Esophagus muscularis mucosa (tissue), 4 donors: ENCODE measurements at regions not wholly inside any gene's neighbourhood (a gene's known extent, or its start where the extent isn't known, plus 50 kb on each side); places are given as distances from the start of the nearest gene placed in this dataset.

ENCODE experiments used
- DNase-seq: peaks from one replicate; pipeline ENCODE4 v3.0.0-alpha.2; 2017; ENCODE audit errors: extremely low spot score
- H3K27ac ChIP-seq, 4 donors: fragments of 200-600 bp; sonication (generic); replicated peaks in 1 of 4; 1 replicate in 3 of 4; 2 replicates in 1 of 4; pipeline ENCODE4 v1.5.1; 2016 to 2019; ENCODE audit warnings: mild to moderate bottlenecking in 1 of 4
- H3K27me3 ChIP-seq, 4 donors: fragments of 200-600 bp; sonication (generic); one replicate each; pipeline versions ENCODE4 v1.5.1 to v1.6.0; 2016 to 2019
- H3K36me3 ChIP-seq, 4 donors: fragments of 200-600 bp; sonication (generic); one replicate each; pipeline ENCODE4 v1.5.1; 2016 to 2019
- H3K4me1 ChIP-seq, 4 donors: fragments of 200-600 bp; sonication (generic); one replicate each; pipeline ENCODE4 v1.5.1; 2016 to 2019
- H3K4me3 ChIP-seq, 4 donors: fragments of 200-600 bp; sonication (generic); 1 replicate in 2 of 4; 2 replicates in 2 of 4; pipeline ENCODE4 v1.5.1; 2016 to 2019; ENCODE audit warnings: mild to moderate bottlenecking in 4 of 4, moderate library complexity in 1 of 4
- H3K9me3 ChIP-seq, 4 donors: fragments of 200-600 bp; sonication (generic); 1 replicate in 3 of 4; 2 replicates in 1 of 4; pipeline ENCODE4 v1.5.1; 2016 to 2019
- EP300 ChIP-seq: sonication (generic); formaldehyde crosslinking; IDR thresholded peaks from one replicate; pipeline ENCODE4 v1.6.1; 2017; ENCODE audit warnings: antibody characterized with exemption
- POLR2A ChIP-seq: fragments of 450-650 bp; IDR thresholded peaks from one replicate; pipeline ENCODE4 v1.6.1; 2017; ENCODE audit warnings: antibody characterized with exemption, moderate library complexity, mild to moderate bottlenecking, low read depth
- POLR2AphosphoS5 ChIP-seq, 2 donors: sonication (generic); formaldehyde crosslinking; IDR thresholded peaks; one replicate each; pipeline ENCODE4 v1.6.1; 2017; ENCODE audit warnings: antibody characterized with exemption in 2 of 2
- WGBS: methylation state at CpG from one replicate; pipeline ENCODE4 v1.1.5; 2018; 5-methylcytosine and 5-hydroxymethylcytosine counted together
- intact Hi-C: fragments of 100-400 bp; cut with DNase I; formaldehyde crosslinking; loops from one replicate; pipeline ENCODE4 v1.15.1; 2023
- TF ChIP-seq, protein P1 (sequence below), 3 experiments: fragments of 200-600 bp in 2 of 3; fragments of 450-650 bp in 1 of 3; sonication (generic) in 2 of 3; IDR thresholded peaks; one replicate each; pipeline ENCODE4 v1.5.1; 2017 to 2019; ENCODE audit warnings: antibody characterized with exemption in 3 of 3, mild to moderate bottlenecking in 2 of 3, moderate library complexity in 1 of 3

DNA sequence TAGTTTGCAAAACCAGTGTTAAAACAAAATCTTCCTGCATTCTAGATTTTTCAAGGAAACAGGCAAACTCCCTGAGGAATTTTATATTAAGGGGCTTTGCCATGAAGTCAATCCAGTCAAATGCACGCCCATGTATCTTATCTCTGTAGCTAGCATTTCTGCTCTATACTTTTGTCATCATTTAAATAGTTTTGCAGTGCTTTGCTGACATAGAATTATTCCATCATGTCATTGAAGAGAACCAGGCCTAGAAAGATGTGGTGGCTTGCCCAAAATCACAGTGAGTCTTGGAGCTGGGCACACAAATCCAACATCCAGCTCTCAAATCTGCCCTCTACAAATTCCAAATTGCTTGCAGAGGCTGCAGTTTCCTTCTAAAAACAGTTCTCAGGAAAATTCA is 66.7 kb upstream of the LNX1 start:
- 90% methylated on average over 1 of the region's 1 CpG for WGBS
- TF ChIP-seq EP300 (no peak), POLR2A (no peak), POLR2AphosphoS5 (IDR thresholded peaks at IDR 0.05) (no peak)
- TF ChIP-seq, protein P1, sequence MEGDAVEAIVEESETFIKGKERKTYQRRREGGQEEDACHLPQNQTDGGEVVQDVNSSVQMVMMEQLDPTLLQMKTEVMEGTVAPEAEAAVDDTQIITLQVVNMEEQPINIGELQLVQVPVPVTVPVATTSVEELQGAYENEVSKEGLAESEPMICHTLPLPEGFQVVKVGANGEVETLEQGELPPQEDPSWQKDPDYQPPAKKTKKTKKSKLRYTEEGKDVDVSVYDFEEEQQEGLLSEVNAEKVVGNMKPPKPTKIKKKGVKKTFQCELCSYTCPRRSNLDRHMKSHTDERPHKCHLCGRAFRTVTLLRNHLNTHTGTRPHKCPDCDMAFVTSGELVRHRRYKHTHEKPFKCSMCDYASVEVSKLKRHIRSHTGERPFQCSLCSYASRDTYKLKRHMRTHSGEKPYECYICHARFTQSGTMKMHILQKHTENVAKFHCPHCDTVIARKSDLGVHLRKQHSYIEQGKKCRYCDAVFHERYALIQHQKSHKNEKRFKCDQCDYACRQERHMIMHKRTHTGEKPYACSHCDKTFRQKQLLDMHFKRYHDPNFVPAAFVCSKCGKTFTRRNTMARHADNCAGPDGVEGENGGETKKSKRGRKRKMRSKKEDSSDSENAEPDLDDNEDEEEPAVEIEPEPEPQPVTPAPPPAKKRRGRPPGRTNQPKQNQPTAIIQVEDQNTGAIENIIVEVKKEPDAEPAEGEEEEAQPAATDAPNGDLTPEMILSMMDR (IDR thresholded peaks at IDR 0.05), result no peak
- Histone ChIP-seq H3K9me3 (no peaks in the 10 kb centered on the region), H3K4me3 (no peak overlapping the region), H3K36me3 (no peaks in the 10 kb centered on the region), H3K4me1 (peaks cover 18 to 33% (median 24%) of the 10 kb centered on the region in 4 donors), H3K27me3 (no peaks in the 10 kb centered on the region), H3K27ac (no peak overlapping the region)
- no peak for DNase-seq
- intact Hi-C loops, result no loop called here

DNA sequence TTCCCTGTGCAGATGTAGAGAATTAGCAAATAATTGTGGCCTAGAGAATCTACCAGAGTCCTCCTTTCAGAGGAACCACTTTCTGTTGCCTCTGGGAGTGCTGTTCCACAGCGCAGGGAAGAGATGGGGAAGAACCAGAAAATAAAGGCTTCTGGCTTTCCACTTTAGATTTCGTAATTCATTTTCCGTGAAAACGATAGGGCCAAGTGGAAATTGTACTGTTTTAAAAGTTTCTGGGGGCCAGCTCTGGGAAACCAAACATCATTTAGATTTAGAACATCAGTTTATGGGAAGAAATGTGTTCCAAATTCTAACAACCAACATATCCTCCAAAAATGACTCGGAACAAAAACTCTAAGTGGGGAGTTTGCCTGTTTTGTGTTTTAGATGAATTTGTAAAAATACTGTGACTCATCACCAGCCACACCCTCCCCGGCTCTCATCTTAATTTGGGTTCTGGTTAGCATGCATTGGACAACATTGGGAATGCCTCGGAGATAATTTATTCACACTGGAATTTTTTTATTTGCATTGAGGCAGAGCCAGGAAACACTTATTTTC is 65.2 kb upstream of the LNX1 start:
- 77% methylated on average over 7 of the region's 7 CpGs for WGBS
- intact Hi-C loops, result no loop called here
- H3K27ac ChIP-seq, result peak overlapping the region; percentile 30 to 63 (median 58)
- no peaks in the 10 kb centered on the region for H3K27me3 ChIP-seq
- no peak overlapping the region for H3K4me3 ChIP-seq
- peaks cover 19 to 45% (median 32%) of the 10 kb centered on the region in 4 donors for H3K4me1 ChIP-seq
- no peak for DNase-seq
- H3K36me3 ChIP-seq, result no peaks in the 10 kb centered on the region
- no peak for TF ChIP-seq POLR2A
- no peak for TF ChIP-seq POLR2AphosphoS5 (IDR thresholded peaks at IDR 0.05)
- TF ChIP-seq EP300, result no peak
- TF ChIP-seq, protein P1 (IDR thresholded peaks at IDR 0.05), result peak in 1 of 3 experiments; percentile 37
- H3K9me3 ChIP-seq, result no peaks in the 10 kb centered on the region

DNA sequence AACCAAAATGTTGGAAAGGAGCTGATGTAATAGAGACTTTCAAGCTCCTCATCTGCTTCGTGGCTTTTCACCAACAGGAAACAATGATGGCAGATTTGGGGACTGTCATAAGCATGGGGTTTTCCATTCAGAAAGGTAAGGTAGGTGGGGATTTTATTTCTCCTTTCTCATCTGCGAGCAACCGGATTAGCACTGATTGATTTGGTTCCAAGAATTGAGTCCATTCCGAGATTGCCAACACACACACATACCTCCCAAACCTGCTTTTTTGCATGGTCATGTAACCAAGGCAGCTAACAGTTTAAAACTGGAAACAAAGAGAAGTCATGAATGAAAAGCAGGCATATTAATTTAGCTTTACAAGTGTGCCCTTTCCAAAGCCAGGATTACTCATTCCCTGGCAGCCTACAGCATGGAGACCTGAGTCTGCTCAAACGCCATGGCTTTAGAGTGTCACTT is 63.0 kb upstream of the LNX1 start:
- Histone ChIP-seq H3K9me3 (no peaks in the 10 kb centered on the region), H3K27me3 (no peaks in the 10 kb centered on the region), H3K36me3 (no peaks in the 10 kb centered on the region), H3K4me1 (peaks cover 19 to 54% (median 40%) of the 10 kb centered on the region in 4 donors), H3K27ac (peak overlapping the region in 2 of 4 donors; percentile 22 to 56), H3K4me3 (no peak overlapping the region)
- intact Hi-C loops, result no loop called here
- TF ChIP-seq POLR2A (no peak), POLR2AphosphoS5 (IDR thresholded peaks at IDR 0.05) (peak; percentile 5 to 10), EP300 (no peak)
- TF ChIP-seq, protein P1 (IDR thresholded peaks at IDR 0.05), result no peak
- 39% methylated on average over 5 of the region's 5 CpGs for WGBS
- no peak for DNase-seq

DNA sequence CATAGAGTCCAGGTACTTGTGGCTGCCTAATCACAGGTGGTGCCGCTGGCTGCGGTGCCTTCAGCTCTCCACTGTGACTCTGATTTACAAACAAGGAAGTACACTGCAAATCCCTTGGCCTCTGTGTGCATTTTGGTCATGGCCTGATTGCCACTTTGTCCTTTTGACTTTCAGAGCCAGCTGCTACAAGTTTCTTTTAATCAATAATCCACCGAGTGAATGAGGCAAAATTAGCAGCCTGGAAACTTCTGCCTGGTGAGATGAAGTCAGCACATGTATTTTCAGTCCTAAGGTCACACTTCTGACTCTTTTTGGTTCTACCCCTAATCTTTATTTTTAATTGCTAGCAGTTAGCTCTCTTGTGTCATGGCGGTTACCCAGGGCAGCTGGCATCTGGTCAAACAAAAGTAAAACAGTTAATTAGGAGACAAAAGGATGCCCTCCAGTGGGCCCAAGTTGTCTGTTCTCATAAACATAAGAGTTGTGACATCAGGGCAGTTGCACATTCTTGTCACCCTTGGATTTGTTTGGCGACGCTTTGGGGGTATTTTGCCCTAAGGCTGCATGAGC is 62.3 kb upstream of the LNX1 start:
- Histone ChIP-seq H3K9me3 (no peaks in the 10 kb centered on the region), H3K27ac (peak overlapping the region in 1 of 4 donors; percentile 20), H3K4me1 (peaks cover 19 to 54% (median 40%) of the 10 kb centered on the region in 4 donors), H3K27me3 (no peaks in the 10 kb centered on the region), H3K4me3 (no peak overlapping the region), H3K36me3 (no peaks in the 10 kb centered on the region)
- DNase-seq, result no peak
- 81% methylated on average over 6 of the region's 6 CpGs for WGBS
- TF ChIP-seq, protein P1 (IDR thresholded peaks at IDR 0.05), result no peak
- intact Hi-C loops, result no loop called here
